DND-41 (cell line): ENCODE measurements at regions not wholly inside any gene's neighbourhood (a gene's known extent, or its start where the extent isn't known, plus 50 kb on each side); places are given as distances from the start of the nearest gene placed in this dataset.

ENCODE experiments used
- ATAC-seq: fragments of 200-7000 bp; cut with Tn5 transposase; 3 replicates; pipeline ENCODE4 v1.9.1; 2021; ENCODE audit warnings: low read depth; ENCODE audit not compliant: insufficient read depth
- DNase-seq: peaks from one replicate; pipeline ENCODE4 v3.0.0-alpha.2; 2020
- H2AFZ ChIP-seq: 2 replicates; pipeline ENCODE4 v1.6.0; 2012; ENCODE audit warnings: low read depth, low read length
- H3K27ac ChIP-seq: 2 replicates; pipeline ENCODE4 v1.5.1; 2012; ENCODE audit warnings: low read length, inconsistent platforms
- H3K27me3 ChIP-seq: fragments of 200-600 bp; sonication (generic); 2 replicates; pipeline ENCODE4 v1.6.0; 2012; ENCODE audit warnings: low read length, mild to moderate bottlenecking, inconsistent platforms; ENCODE audit not compliant: insufficient read depth, poor library complexity
- H3K36me3 ChIP-seq: 2 replicates; pipeline ENCODE4 v1.5.1; 2012; ENCODE audit warnings: low read length, inconsistent platforms; ENCODE audit not compliant: insufficient read depth
- H3K4me1 ChIP-seq: 2 replicates; pipeline ENCODE4 v1.5.1; 2012; ENCODE audit warnings: mild to moderate bottlenecking, low read length; ENCODE audit not compliant: insufficient read depth
- H3K4me2 ChIP-seq: 2 replicates; pipeline ENCODE4 v1.6.0; 2012; ENCODE audit warnings: mild to moderate bottlenecking, moderate library complexity, low read length, inconsistent platforms; ENCODE audit not compliant: insufficient read depth
- H3K4me3 ChIP-seq, 2 experiments: fragments of 200-600 bp in 1 of 2; shearing (Covaris generic) in 1 of 2; 2 replicates each; pipeline ENCODE4 v1.5.1; 2012 to 2016; ENCODE audit warnings: inconsistent platforms in 2 of 2, low read length in 2 of 2, mild to moderate bottlenecking in 2 of 2, low read depth in 1 of 2, moderate library complexity in 1 of 2
- H3K79me2 ChIP-seq: 2 replicates; pipeline ENCODE4 v1.6.0; 2012; ENCODE audit warnings: low read length, inconsistent platforms; ENCODE audit not compliant: insufficient read depth
- H3K9ac ChIP-seq: 2 replicates; pipeline ENCODE4 v1.6.0; 2012; ENCODE audit warnings: low read depth, mild to moderate bottlenecking, inconsistent platforms, low read length, moderate library complexity
- H3K9me3 ChIP-seq: 2 replicates; pipeline ENCODE4 v1.5.1; 2012; ENCODE audit warnings: low read length, moderate library complexity, mild to moderate bottlenecking, inconsistent platforms; ENCODE audit not compliant: insufficient read depth, severe bottlenecking
- H4K20me1 ChIP-seq: 2 replicates; pipeline ENCODE4 v1.6.0; 2012; ENCODE audit warnings: low read length; ENCODE audit not compliant: insufficient read depth
- EZH2 ChIP-seq: IDR thresholded peaks from 3 replicates; pipeline ENCODE4 v1.6.1; 2012; ENCODE audit warnings: borderline replicate concordance, low read depth, mild to moderate bottlenecking, moderate library complexity, low read length, inconsistent platforms; ENCODE audit not compliant: severe bottlenecking
- TF ChIP-seq, protein P1 (sequence below): IDR thresholded peaks from 2 replicates; pipeline ENCODE4 v1.5.1; 2012; ENCODE audit warnings: borderline replicate concordance, low read length, moderate library complexity, mild to moderate bottlenecking; ENCODE audit not compliant: poor library complexity, severe bottlenecking; ENCODE audit errors: extremely low read depth

DNA sequence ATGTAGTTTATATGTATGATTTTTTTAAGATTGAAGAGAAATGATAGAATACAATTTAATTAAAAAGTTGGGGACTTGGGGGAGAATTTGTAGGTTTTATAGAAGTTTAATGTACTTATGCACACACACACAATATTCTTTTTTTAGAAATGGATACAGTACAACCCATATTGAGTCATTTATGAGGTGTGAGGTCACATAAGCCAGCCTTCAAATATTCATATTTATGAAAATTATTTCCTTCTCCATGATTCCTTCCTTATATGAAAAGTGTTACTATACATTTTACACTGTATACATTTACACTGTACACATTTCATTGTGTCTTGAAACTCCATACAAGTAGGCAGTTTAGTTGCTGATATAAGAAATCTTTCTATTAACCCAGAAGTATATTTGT lies 96.2 kb upstream of the CHODL start:
- Histone ChIP-seq H3K9ac (no peak overlapping the region), H3K27me3 (no peaks in the 10 kb centered on the region), H3K36me3 (no peaks in the 10 kb centered on the region), H3K4me1 (no peaks in the 10 kb centered on the region), H4K20me1 (no peaks in the 10 kb centered on the region), H3K27ac (no peak overlapping the region), H2AFZ (no peak overlapping the region), H3K79me2 (no peaks in the 10 kb centered on the region), H3K4me2 (no peak overlapping the region), H3K9me3 (no peaks in the 10 kb centered on the region), H3K4me3 (no peak overlapping the region)
- DNase-seq (no peak), ATAC-seq (no peak)
- TF ChIP-seq, protein P1, sequence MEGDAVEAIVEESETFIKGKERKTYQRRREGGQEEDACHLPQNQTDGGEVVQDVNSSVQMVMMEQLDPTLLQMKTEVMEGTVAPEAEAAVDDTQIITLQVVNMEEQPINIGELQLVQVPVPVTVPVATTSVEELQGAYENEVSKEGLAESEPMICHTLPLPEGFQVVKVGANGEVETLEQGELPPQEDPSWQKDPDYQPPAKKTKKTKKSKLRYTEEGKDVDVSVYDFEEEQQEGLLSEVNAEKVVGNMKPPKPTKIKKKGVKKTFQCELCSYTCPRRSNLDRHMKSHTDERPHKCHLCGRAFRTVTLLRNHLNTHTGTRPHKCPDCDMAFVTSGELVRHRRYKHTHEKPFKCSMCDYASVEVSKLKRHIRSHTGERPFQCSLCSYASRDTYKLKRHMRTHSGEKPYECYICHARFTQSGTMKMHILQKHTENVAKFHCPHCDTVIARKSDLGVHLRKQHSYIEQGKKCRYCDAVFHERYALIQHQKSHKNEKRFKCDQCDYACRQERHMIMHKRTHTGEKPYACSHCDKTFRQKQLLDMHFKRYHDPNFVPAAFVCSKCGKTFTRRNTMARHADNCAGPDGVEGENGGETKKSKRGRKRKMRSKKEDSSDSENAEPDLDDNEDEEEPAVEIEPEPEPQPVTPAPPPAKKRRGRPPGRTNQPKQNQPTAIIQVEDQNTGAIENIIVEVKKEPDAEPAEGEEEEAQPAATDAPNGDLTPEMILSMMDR: no peak
- TF ChIP-seq EZH2: no peak

DNA sequence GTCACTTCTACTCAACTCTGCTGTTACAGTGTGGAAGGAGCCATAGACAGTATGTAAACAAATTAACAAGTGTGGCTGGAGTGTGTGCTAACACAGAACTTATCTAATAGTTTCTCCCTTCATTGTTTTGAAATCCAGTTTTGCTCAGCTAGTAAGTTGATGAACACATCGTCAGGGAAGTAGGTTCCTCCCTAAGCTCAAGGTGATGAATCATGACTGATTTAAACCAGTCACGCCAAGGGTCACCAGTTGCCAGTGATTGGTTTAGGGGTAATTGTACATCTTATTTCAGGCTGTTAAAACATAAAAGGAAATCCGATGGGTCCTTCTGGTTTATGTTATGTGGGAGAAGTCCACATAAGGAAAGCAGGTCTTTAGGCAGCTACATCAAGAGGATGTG lies 97.0 kb upstream of the CHODL start:
- TF ChIP-seq, protein P1: no peak
- TF ChIP-seq EZH2: no peak
- H3K9ac ChIP-seq: no peak overlapping the region
- no peaks in the 10 kb centered on the region for H3K9me3 ChIP-seq
- no peaks in the 10 kb centered on the region for H3K27me3 ChIP-seq
- H3K4me1 ChIP-seq: no peaks in the 10 kb centered on the region
- no peak for DNase-seq
- H3K27ac ChIP-seq: no peak overlapping the region
- no peaks in the 10 kb centered on the region for H4K20me1 ChIP-seq
- H3K4me3 ChIP-seq: no peak overlapping the region
- no peak for ATAC-seq
- H3K79me2 ChIP-seq: no peaks in the 10 kb centered on the region
- H3K36me3 ChIP-seq: no peaks in the 10 kb centered on the region
- H3K4me2 ChIP-seq: no peak overlapping the region
- no peak overlapping the region for H2AFZ ChIP-seq

DNA sequence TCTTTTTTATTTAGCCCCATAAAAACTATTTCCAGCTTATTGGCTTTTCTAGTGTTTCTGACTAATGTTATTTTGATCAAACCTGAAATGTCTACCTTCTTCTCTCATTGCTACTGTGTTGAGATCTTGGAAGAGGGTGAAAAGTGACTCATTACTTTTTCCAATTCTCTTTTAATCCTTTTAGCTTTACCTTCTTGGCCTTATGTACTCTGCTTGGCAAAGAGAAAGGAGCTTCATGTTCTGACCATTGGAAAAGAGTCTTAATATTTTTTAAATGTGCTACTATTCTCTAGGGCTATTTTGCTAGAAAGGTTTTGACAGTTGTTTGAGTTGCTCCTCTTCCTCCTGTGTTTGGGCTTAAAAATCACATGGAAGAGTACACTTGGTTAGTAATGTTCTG lies 97.8 kb upstream of the CHODL start:
- H3K4me2 ChIP-seq: no peak overlapping the region
- H3K27ac ChIP-seq: no peak overlapping the region
- no peak for TF ChIP-seq EZH2
- TF ChIP-seq, protein P1: no peak
- no peaks in the 10 kb centered on the region for H3K27me3 ChIP-seq
- ATAC-seq (no peak), DNase-seq (no peak)
- no peaks in the 10 kb centered on the region for H3K4me1 ChIP-seq
- H3K4me3 ChIP-seq: no peak overlapping the region
- no peak overlapping the region for H2AFZ ChIP-seq
- H3K9me3 ChIP-seq: no peaks in the 10 kb centered on the region
- H4K20me1 ChIP-seq: no peaks in the 10 kb centered on the region
- no peaks in the 10 kb centered on the region for H3K36me3 ChIP-seq
- H3K9ac ChIP-seq: no peak overlapping the region
- H3K79me2 ChIP-seq: no peaks in the 10 kb centered on the region

DNA sequence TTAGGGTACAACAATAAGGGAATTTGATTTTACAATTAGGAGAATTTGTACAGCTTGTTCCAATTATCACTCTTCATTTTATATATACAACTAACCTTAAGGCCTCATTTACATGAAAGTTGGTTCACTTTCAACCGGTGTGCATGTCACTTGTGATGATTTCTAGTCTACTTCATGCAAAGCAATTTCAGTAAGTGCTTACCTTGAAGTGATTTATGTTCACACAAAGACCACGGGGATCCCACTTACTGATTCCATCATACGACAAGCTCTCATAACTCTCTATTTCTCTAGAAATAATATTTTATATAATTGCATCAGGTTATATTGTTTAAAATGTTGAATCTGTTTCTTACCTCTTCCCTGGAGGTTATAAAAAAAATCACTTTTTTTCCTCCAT lies 100.3 kb upstream of the CHODL start:
- no peak overlapping the region for H3K4me3 ChIP-seq
- TF ChIP-seq, protein P1: no peak
- no peak for TF ChIP-seq EZH2

More for the DNA sequence above, 100.3 kb upstream of the CHODL start:
- Histone ChIP-seq H3K4me1 (no peaks in the 10 kb centered on the region), H3K27ac (no peak overlapping the region), H3K9ac (no peak overlapping the region), H4K20me1 (no peaks in the 10 kb centered on the region), H3K4me2 (no peak overlapping the region), H3K79me2 (no peaks in the 10 kb centered on the region), H3K36me3 (no peaks in the 10 kb centered on the region), H3K27me3 (no peaks in the 10 kb centered on the region), H3K9me3 (no peaks in the 10 kb centered on the region), H2AFZ (no peak overlapping the region)
- ATAC-seq (no peak), DNase-seq (no peak)
